CD4-positive, alpha-beta T cell treated with Interleukin-1 beta for 1 hour (primary cell): ENCODE measurements at regions not wholly inside any gene's neighbourhood (a gene's known extent, or its start where the extent isn't known, plus 50 kb on each side); places are given as distances from the start of the nearest gene placed in this dataset.

Experiments used
- DNase-seq, 2 donors: peaks; one replicate each; pipeline ENCODE4 v3.0.0-alpha.2; 2020 to 2022

GRCh38 chr2:157933160-157933920, 57.2 kb upstream of the ACVR1 start:
- DNase-seq, result no peak

- no peak for DNase-seq
Measured at GRCh38 chr2:157932480-157933159, 56.5 kb upstream of the ACVR1 start.

- DNase-seq, result no peak
Measured at GRCh38 chr2:157931542-157931941, 55.4 kb upstream of the ACVR1 start.

GRCh38 chr2:157930728-157931127, 54.6 kb upstream of the ACVR1 start:
- no peak for DNase-seq

- no peak for DNase-seq
Measured at GRCh38 chr2:157929871-157930667, 53.9 kb upstream of the ACVR1 start.

GRCh38 chr2:157928372-157928771, 52.2 kb upstream of the ACVR1 start:
- DNase-seq, result no peak

GRCh38 chr2:157927155-157927554, 51.0 kb upstream of the ACVR1 start:
- DNase-seq, result no peak
